ENCODE measurements at regions not wholly inside any gene's neighbourhood (a gene's known extent, or its start where the extent isn't known, plus 50 kb on each side); places are given as distances from the start of the nearest gene placed in this dataset.
"Not testable (repeated sequence)": the region's sequence is repeated elsewhere in the genome, so short reads cannot be mapped to it uniquely, and the experiment has no call there.

DNA sequence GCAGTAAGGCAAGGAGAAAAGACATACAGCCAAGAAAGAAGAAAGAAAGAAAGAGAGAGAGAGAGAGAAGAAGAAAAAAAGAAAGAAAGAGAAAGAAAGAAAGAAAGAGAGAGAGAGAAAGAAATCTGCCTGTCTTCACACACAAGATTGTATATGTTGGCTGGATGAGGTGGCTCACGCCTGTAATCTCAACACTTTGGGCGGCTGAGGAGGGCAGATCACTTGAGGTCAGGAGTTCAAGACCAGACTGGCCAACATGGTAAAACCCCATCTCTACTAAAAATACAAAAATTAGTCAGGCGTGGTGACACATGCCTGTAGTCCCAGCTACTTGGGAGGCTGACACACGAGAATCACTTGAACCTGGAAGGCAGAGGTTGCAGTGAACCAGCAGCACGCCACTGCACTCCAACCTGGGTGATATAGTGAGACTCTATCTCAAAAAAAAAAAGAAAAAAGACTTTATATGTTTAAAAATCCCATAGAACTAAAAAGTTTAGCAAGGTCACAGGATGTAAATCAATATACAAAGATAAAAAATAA, 89.0 kb downstream of the C9orf50 start:
- H2BK12ac ChIP-seq (ENCODE audit: low read length); H4K12ac ChIP-seq (ENCODE audit: low read depth, low read length); H3K14ac ChIP-seq (ENCODE audit: low read length); H3K4me3 ChIP-seq (ENCODE audit: low read depth, low read length); H4K91ac ChIP-seq (ENCODE audit: low read depth, low read length); H2BK120ac ChIP-seq (ENCODE audit: insufficient read depth, low read length, poor library complexity); H3K9me3 ChIP-seq (ENCODE audit: insufficient read depth, low read depth, low read length); H3K79me1 ChIP-seq (ENCODE audit: low read length); H3K4me1 ChIP-seq (ENCODE audit: control insufficient read depth in 1 of 2, insufficient read depth in 2 of 2, low read length in 2 of 2); H3K18ac ChIP-seq (ENCODE audit: low read length); H3K79me2 ChIP-seq (ENCODE audit: control insufficient read depth, insufficient read depth, low read length, poor library complexity); H2AK5ac ChIP-seq (ENCODE audit: low read length); DNase-seq; H4K8ac ChIP-seq (ENCODE audit: low read depth, low read length); H3K9ac ChIP-seq (ENCODE audit: low read length); H3K4ac ChIP-seq (ENCODE audit: low read depth, low read length); H3K23ac ChIP-seq (ENCODE audit: low read length); H2AFZ ChIP-seq (ENCODE audit: insufficient read depth, low read length, poor library complexity); H3K36me3 ChIP-seq (ENCODE audit: control insufficient read depth in 1 of 2, insufficient read depth in 2 of 2, low read length in 2 of 2); H3K27me3 ChIP-seq (ENCODE audit: insufficient read depth, low read length); H2BK5ac ChIP-seq (ENCODE audit: low read depth, low read length, poor library complexity); H3K27ac ChIP-seq (ENCODE audit: low read depth, low read length); H3K4me2 ChIP-seq (ENCODE audit: low read length): not testable (repeated sequence)
- WGBS (ENCODE audit: extremely low coverage, insufficient coverage, insufficient read length): no CpG with 5 or more reads among the region's 5 CpGs

DNA sequence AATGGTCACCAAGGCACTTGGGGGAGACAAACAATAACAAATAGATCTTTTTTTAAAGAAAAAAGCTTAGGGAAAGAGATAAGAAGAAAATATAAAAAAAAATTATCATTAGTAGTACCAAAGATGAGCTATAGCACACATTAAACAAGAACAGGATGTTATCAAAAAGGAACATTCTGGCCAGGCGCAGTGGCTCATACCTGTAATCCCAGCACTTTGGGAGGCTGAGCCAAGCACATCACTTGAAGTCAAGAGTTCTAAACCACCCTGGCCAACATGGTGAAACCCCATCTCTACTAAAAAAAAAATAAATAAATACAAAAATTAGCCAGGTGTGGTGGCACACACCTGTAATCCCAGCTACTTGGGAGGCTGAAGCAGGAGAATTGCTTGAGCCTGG, 92.9 kb downstream of the C9orf50 start:
- H3K9me3 ChIP-seq (ENCODE audit: insufficient read depth, low read depth, low read length); H3K9ac ChIP-seq (ENCODE audit: low read length); H3K27me3 ChIP-seq (ENCODE audit: insufficient read depth, low read length); H3K18ac ChIP-seq (ENCODE audit: low read length); H3K4me3 ChIP-seq (ENCODE audit: low read depth, low read length); H3K14ac ChIP-seq (ENCODE audit: low read length); H3K4ac ChIP-seq (ENCODE audit: low read depth, low read length); H3K23ac ChIP-seq (ENCODE audit: low read length); H3K79me1 ChIP-seq (ENCODE audit: low read length); H2BK12ac ChIP-seq (ENCODE audit: low read length); H4K12ac ChIP-seq (ENCODE audit: low read depth, low read length); H3K36me3 ChIP-seq (ENCODE audit: control insufficient read depth in 1 of 2, insufficient read depth in 2 of 2, low read length in 2 of 2); H3K4me1 ChIP-seq (ENCODE audit: control insufficient read depth in 1 of 2, insufficient read depth in 2 of 2, low read length in 2 of 2); DNase-seq; H3K27ac ChIP-seq (ENCODE audit: low read depth, low read length); H2AFZ ChIP-seq (ENCODE audit: insufficient read depth, low read length, poor library complexity); H2BK5ac ChIP-seq (ENCODE audit: low read depth, low read length, poor library complexity); H4K8ac ChIP-seq (ENCODE audit: low read depth, low read length); H2AK5ac ChIP-seq (ENCODE audit: low read length); H3K79me2 ChIP-seq (ENCODE audit: control insufficient read depth, insufficient read depth, low read length, poor library complexity); H2BK120ac ChIP-seq (ENCODE audit: insufficient read depth, low read length, poor library complexity); H4K91ac ChIP-seq (ENCODE audit: low read depth, low read length); H3K4me2 ChIP-seq (ENCODE audit: low read length): not testable (repeated sequence)
- WGBS (ENCODE audit: extremely low coverage, insufficient coverage, insufficient read length): no CpG with 5 or more reads among the region's 1 CpG

DNA sequence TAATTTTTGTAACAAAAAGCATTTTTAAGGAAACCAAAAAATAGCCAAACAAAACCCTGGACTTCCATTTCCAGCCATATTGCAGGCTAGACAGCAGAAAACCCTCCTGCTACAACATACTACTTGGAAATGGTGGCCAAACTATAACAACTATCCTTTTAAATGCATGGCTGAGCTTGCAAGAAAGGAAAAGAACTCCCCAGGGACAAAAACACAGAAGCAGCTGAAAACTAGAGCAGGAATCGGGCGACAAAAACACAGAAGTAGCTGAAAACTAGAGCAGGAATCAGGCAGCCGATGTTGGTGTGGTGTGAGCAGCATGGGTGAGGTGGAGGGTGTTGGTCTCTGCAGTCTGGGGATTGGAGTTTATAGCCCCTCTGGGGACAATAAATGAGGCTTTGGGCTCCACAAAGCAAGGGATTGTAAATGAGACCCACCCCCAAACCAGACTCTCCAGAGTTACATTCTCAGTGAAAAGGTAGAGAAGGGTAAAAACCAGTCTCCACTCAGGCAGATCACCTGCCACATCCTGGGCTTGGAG, 95.2 kb downstream of the C9orf50 start:
- H4K8ac ChIP-seq (ENCODE audit: low read depth, low read length): no peak overlapping the region
- no peak overlapping the region for H3K4me3 ChIP-seq (ENCODE audit: low read depth, low read length)
- WGBS (ENCODE audit: extremely low coverage, insufficient coverage, insufficient read length): no CpG with 5 or more reads among the region's 3 CpGs
- no peak overlapping the region for H3K23ac ChIP-seq (ENCODE audit: low read length)
- H2BK120ac ChIP-seq (ENCODE audit: insufficient read depth, low read length, poor library complexity): no peak overlapping the region
- no peaks in the 10 kb centered on the region for H3K79me1 ChIP-seq (ENCODE audit: low read length)
- no peak overlapping the region for H4K91ac ChIP-seq (ENCODE audit: low read depth, low read length)
- no peak for DNase-seq
- no peaks in the 10 kb centered on the region for H3K4me1 ChIP-seq (ENCODE audit: control insufficient read depth in 1 of 2, insufficient read depth in 2 of 2, low read length in 2 of 2)
- H4K12ac ChIP-seq (ENCODE audit: low read depth, low read length): no peak overlapping the region
- H2AK5ac ChIP-seq (ENCODE audit: low read length): no peak overlapping the region
- no peak overlapping the region for H2BK12ac ChIP-seq (ENCODE audit: low read length)
- H2BK5ac ChIP-seq (ENCODE audit: low read depth, low read length, poor library complexity): no peak overlapping the region
- no peak overlapping the region for H3K27ac ChIP-seq (ENCODE audit: low read depth, low read length)
- H2AFZ ChIP-seq (ENCODE audit: insufficient read depth, low read length, poor library complexity): no peak overlapping the region
- H3K36me3 ChIP-seq (ENCODE audit: control insufficient read depth in 1 of 2, insufficient read depth in 2 of 2, low read length in 2 of 2): no peaks in the 10 kb centered on the region
- no peak overlapping the region for H3K14ac ChIP-seq (ENCODE audit: low read length)
- H3K18ac ChIP-seq (ENCODE audit: low read length): no peak overlapping the region
- no peak overlapping the region for H3K4ac ChIP-seq (ENCODE audit: low read depth, low read length)
- no peaks in the 10 kb centered on the region for H3K27me3 ChIP-seq (ENCODE audit: insufficient read depth, low read length)
- no peak overlapping the region for H3K4me2 ChIP-seq (ENCODE audit: low read length)
- H3K79me2 ChIP-seq (ENCODE audit: control insufficient read depth, insufficient read depth, low read length, poor library complexity): no peaks in the 10 kb centered on the region
- H3K9ac ChIP-seq (ENCODE audit: low read length): no peak overlapping the region
- peaks cover 2% of the 10 kb centered on the region for H3K9me3 ChIP-seq (ENCODE audit: insufficient read depth, low read depth, low read length)

DNA sequence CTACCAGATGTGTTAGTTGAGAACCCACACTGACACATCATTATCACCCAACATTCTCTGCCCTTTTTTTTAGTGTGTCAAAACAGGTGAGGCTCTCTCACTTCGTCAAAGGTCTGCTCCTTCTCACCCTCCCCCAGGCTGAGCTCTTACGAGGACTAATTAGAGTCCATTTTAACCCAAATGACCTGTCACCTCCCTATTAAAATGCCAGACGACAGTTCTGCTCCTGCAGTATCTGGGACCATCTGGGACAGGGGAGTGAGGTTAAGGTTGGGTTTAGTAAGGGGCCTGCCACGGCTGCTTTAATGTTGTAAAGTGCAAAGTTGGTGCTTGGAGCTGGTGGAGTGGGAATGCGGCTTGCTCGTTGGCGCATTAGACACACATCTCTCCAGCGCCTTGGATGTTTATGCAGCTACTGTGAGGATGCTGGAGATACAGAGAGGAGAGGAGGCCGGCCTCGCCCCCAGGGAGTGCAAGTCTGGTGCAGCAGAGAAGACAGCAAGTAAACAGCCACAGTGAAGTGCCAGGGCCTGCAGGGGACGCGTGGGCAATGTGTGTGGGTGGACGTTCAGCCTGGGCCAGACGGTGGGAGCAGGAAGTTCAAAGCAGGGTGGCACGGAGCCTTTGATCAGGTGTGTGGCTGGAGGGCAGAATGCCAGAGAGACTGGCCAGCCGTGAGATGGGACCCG, 96.2 kb downstream of the C9orf50 start:
- H3K4ac ChIP-seq (ENCODE audit: low read depth, low read length): no peak overlapping the region
- no peak overlapping the region for H2BK12ac ChIP-seq (ENCODE audit: low read length)
- H4K91ac ChIP-seq (ENCODE audit: low read depth, low read length): no peak overlapping the region
- H3K9me3 ChIP-seq (ENCODE audit: insufficient read depth, low read depth, low read length): peaks cover 2% of the 10 kb centered on the region
- H2BK120ac ChIP-seq (ENCODE audit: insufficient read depth, low read length, poor library complexity): no peak overlapping the region
- no peak overlapping the region for H3K14ac ChIP-seq (ENCODE audit: low read length)
- no peak overlapping the region for H4K8ac ChIP-seq (ENCODE audit: low read depth, low read length)
- no peak for DNase-seq
- H4K12ac ChIP-seq (ENCODE audit: low read depth, low read length): no peak overlapping the region
- no peak overlapping the region for H3K23ac ChIP-seq (ENCODE audit: low read length)
- H3K4me1 ChIP-seq (ENCODE audit: control insufficient read depth in 1 of 2, insufficient read depth in 2 of 2, low read length in 2 of 2): no peaks in the 10 kb centered on the region
- no peaks in the 10 kb centered on the region for H3K36me3 ChIP-seq (ENCODE audit: control insufficient read depth in 1 of 2, insufficient read depth in 2 of 2, low read length in 2 of 2)
- no peak overlapping the region for H3K4me3 ChIP-seq (ENCODE audit: low read depth, low read length)
- H3K79me2 ChIP-seq (ENCODE audit: control insufficient read depth, insufficient read depth, low read length, poor library complexity): no peaks in the 10 kb centered on the region
- H2AK5ac ChIP-seq (ENCODE audit: low read length): no peak overlapping the region
- H3K27ac ChIP-seq (ENCODE audit: low read depth, low read length): no peak overlapping the region
- no CpG with 5 or more reads among the region's 17 CpGs for WGBS (ENCODE audit: extremely low coverage, insufficient coverage, insufficient read length)
- H3K18ac ChIP-seq (ENCODE audit: low read length): no peak overlapping the region
- no peak overlapping the region for H2AFZ ChIP-seq (ENCODE audit: insufficient read depth, low read length, poor library complexity)
- no peaks in the 10 kb centered on the region for H3K27me3 ChIP-seq (ENCODE audit: insufficient read depth, low read length)
- no peak overlapping the region for H3K9ac ChIP-seq (ENCODE audit: low read length)
- H3K4me2 ChIP-seq (ENCODE audit: low read length): no peak overlapping the region
- no peak overlapping the region for H2BK5ac ChIP-seq (ENCODE audit: low read depth, low read length, poor library complexity)
- H3K79me1 ChIP-seq (ENCODE audit: low read length): no peaks in the 10 kb centered on the region
